SW480 (cell line): ENCODE measurements at regions not wholly inside any gene's neighbourhood (a gene's known extent, or its start where the extent isn't known, plus 50 kb on each side); places are given as distances from the start of the nearest gene placed in this dataset.
A peak's percentile ranks its signal among the peaks of the same experiment; 100 is the strongest.

Experiments
- DNase-seq: peaks from one replicate; pipeline ENCODE4 v3.0.0-alpha.2; 2016; ENCODE audit warnings: low spot score

- no peak for DNase-seq
Measured at GRCh38 chr19:30742406-30742938, 370.3 kb downstream of the ZNF536 start.

- no peak for DNase-seq
Measured at GRCh38 chr19:30741566-30741965, 369.4 kb downstream of the ZNF536 start.

- DNase-seq: no peak
Measured at GRCh38 chr19:30739394-30739793, 367.2 kb downstream of the ZNF536 start.

- DNase-seq: no peak
Measured at GRCh38 chr19:30738047-30738446, 365.9 kb downstream of the ZNF536 start.

- no peak for DNase-seq
Measured at GRCh38 chr19:30734669-30735068, 362.5 kb downstream of the ZNF536 start.

- DNase-seq: no peak
Measured at GRCh38 chr19:30733826-30734550, 361.8 kb downstream of the ZNF536 start.

GRCh38 chr19:30731591-30731990 is 359.4 kb downstream of the ZNF536 start:
- no peak for DNase-seq

GRCh38 chr19:30729451-30729850 is 357.3 kb downstream of the ZNF536 start:
- DNase-seq: no peak

GRCh38 chr19:30722761-30723160 is 350.6 kb downstream of the ZNF536 start:
- DNase-seq: no peak

GRCh38 chr19:30722186-30722585 is 350.0 kb downstream of the ZNF536 start:
- DNase-seq: no peak

- DNase-seq: peak; percentile 19
Measured at GRCh38 chr19:30719999-30720345, 347.8 kb downstream of the ZNF536 start.

GRCh38 chr19:30719189-30719998 is 347.2 kb downstream of the ZNF536 start:
- peak; percentile 32 for DNase-seq

GRCh38 chr19:30718707-30719106 is 346.5 kb downstream of the ZNF536 start:
- DNase-seq: peak; percentile 22

- no peak for DNase-seq
Measured at GRCh38 chr19:30718014-30718413, 345.8 kb downstream of the ZNF536 start.

GRCh38 chr19:30717381-30717780 is 345.2 kb downstream of the ZNF536 start:
- no peak for DNase-seq

GRCh38 chr19:30712431-30713337 is 340.5 kb downstream of the ZNF536 start:
- no peak for DNase-seq

GRCh38 chr19:30711826-30712225 is 339.6 kb downstream of the ZNF536 start:
- no peak for DNase-seq

- no peak for DNase-seq
Measured at GRCh38 chr19:30711296-30711695, 339.1 kb downstream of the ZNF536 start.

- DNase-seq: no peak
Measured at GRCh38 chr19:30710721-30711120, 338.5 kb downstream of the ZNF536 start.

GRCh38 chr19:30708416-30709178 is 336.4 kb downstream of the ZNF536 start:
- DNase-seq: no peak

GRCh38 chr19:30704771-30705330 is 332.7 kb downstream of the ZNF536 start:
- no peak for DNase-seq
